Ishikawa (cell line): ENCODE measurements at regions not wholly inside any gene's neighbourhood (a gene's known extent, or its start where the extent isn't known, plus 50 kb on each side); places are given as distances from the start of the nearest gene placed in this dataset.

Experiments used
- CEBPB ChIP-seq: IDR thresholded peaks from 2 replicates; pipeline ENCODE4 v1.6.1; 2012
- EGR1 ChIP-seq: IDR thresholded peaks from 2 replicates; pipeline ENCODE4 v1.6.1; 2012
- FOXM1 ChIP-seq: IDR thresholded peaks from 2 replicates; pipeline ENCODE4 v1.6.1; 2012; ENCODE audit warnings: low read depth, borderline replicate concordance
- MAX ChIP-seq: IDR thresholded peaks from 2 replicates; pipeline ENCODE4 v1.6.1; 2012
- NFIC ChIP-seq: IDR thresholded peaks from 2 replicates; pipeline ENCODE4 v1.6.1; 2012
- RAD21 ChIP-seq: IDR thresholded peaks from 2 replicates; pipeline ENCODE4 v1.6.1; 2012; ENCODE audit warnings: low read depth
- REST ChIP-seq: IDR thresholded peaks from 2 replicates; pipeline ENCODE4 v1.6.1; 2012; ENCODE audit warnings: low read depth, mild to moderate bottlenecking
- TAF1 ChIP-seq: IDR thresholded peaks from 2 replicates; pipeline ENCODE4 v1.6.1; 2012; ENCODE audit warnings: low read depth, mild to moderate bottlenecking
- TCF12 ChIP-seq: IDR thresholded peaks from 2 replicates; pipeline ENCODE4 v1.6.1; 2012; ENCODE audit warnings: low read depth
- USF1 ChIP-seq: IDR thresholded peaks from 2 replicates; pipeline ENCODE4 v1.6.1; 2012
- ZBTB7A ChIP-seq: IDR thresholded peaks from 2 replicates; pipeline ENCODE4 v1.6.1; 2012; ENCODE audit warnings: low read depth

- TF ChIP-seq NFIC: no peak
- no peak for TF ChIP-seq USF1
- TF ChIP-seq TAF1: no peak
- no peak for TF ChIP-seq MAX
- no peak for TF ChIP-seq REST
- no peak for TF ChIP-seq TCF12
- no peak for TF ChIP-seq FOXM1
- no peak for TF ChIP-seq ZBTB7A
- no peak for TF ChIP-seq CEBPB
Observed at GRCh38 chr9:99753436-99753835, 68.2 kb upstream of the NR4A3 start.

- TF ChIP-seq RAD21: no peak
- no peak for TF ChIP-seq USF1
- no peak for TF ChIP-seq EGR1
- TF ChIP-seq MAX: no peak
- TF ChIP-seq FOXM1: no peak
Observed at GRCh38 chr9:99760421-99760820, 61.3 kb upstream of the NR4A3 start.

GRCh38 chr9:99762470-99762869 lies 59.2 kb upstream of the NR4A3 start:
- TF ChIP-seq EGR1: no peak
